ENCODE measurements at regions not wholly inside any gene's neighbourhood (a gene's known extent, or its start where the extent isn't known, plus 50 kb on each side); places are given as distances from the start of the nearest gene placed in this dataset.

DNA sequence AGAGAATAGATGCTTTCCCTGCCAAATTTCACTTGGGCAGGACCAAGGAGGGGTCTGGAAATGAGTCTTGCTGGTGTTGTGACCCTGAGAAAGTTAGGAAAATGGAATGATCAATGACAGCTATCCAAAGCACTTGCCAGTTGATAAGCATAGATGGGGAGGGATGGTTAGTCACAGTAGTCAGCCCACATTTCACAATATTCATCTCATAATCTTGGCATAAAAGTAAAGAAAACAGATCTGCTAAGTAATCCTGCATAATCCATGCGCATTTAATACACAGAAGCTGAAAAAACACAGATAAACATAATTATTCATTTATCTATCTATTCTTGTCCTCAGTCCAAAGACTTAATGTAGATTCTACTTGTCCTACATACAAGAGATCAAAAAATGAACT, 184.1 kb downstream of the ZIC4 start:
- no peak overlapping the region for H3K4me3 ChIP-seq (ENCODE audit: insufficient read depth, low read depth, low read length)
- no peak overlapping the region for H2BK120ac ChIP-seq (ENCODE audit: low read depth, low read length)
- no peak overlapping the region for H4K91ac ChIP-seq (ENCODE audit: insufficient read depth, low read depth, low read length)
- no peaks in the 10 kb centered on the region for H4K20me1 ChIP-seq (ENCODE audit: insufficient read depth, low read length)
- intact Hi-C loops (cut with micrococcal nuclease): no loop called here
- in situ Hi-C loops (cut with MboI; ENCODE audit: low sequenced_read_pairs): no loop called here
- ChIA-PET CTCF (no interaction called here), POLR2A (ENCODE audit: unreplicated experiment) (no interaction called here)
- no peak overlapping the region for H2AFZ ChIP-seq (replicated peaks; ENCODE audit: low read length, poor library complexity)
- no peak overlapping the region for H3K14ac ChIP-seq (replicated peaks; ENCODE audit: low read depth, low read length)
- dilution Hi-C loops (cut with HindIII; ENCODE audit: low sequenced_read_pairs, unreplicated experiment): no loop called here
- no peak overlapping the region for H2BK20ac ChIP-seq (ENCODE audit: low read depth, low read length)
- DNase-seq: peak; percentile 6
- H3K18ac ChIP-seq (ENCODE audit: low read depth, low read length): no peak overlapping the region
- H3K4ac ChIP-seq (ENCODE audit: low read depth, low read length): no peak overlapping the region
- TF ChIP-seq CEBPB (IDR thresholded peaks at IDR 0.05; ENCODE audit: low read depth, low read length): peak; percentile 30; the same call in 1 of the 2 replicates
- TF ChIP-seq RCOR1 (IDR thresholded peaks at IDR 0.05; ENCODE audit: insufficient replicate concordance, low read length): no peak
- H3K9me1 ChIP-seq (ENCODE audit: insufficient read depth, low read length): no peaks in the 10 kb centered on the region
- H4K5ac ChIP-seq (ENCODE audit: low read depth, low read length): no peak overlapping the region
- H3K36me3 ChIP-seq (ENCODE audit: control insufficient read depth, insufficient read depth, low read length): no peaks in the 10 kb centered on the region
- no peaks in the 10 kb centered on the region for H3K4me1 ChIP-seq (ENCODE audit: control insufficient read depth, insufficient read depth, low read length)
- no peak overlapping the region for H3K56ac ChIP-seq (ENCODE audit: extremely low read depth, insufficient read depth, low read length)
- no peaks in the 10 kb centered on the region for H3K9me3 ChIP-seq (ENCODE audit: control insufficient read depth, insufficient read depth, low read length)
- H2BK5ac ChIP-seq (ENCODE audit: low read depth, low read length, poor library complexity, severe bottlenecking): no peak overlapping the region
- H3K4me2 ChIP-seq (ENCODE audit: low read depth, low read length): no peak overlapping the region
- H3K27ac ChIP-seq (ENCODE audit: insufficient read depth, low read length): no peak overlapping the region
- BruUV-seq (replicated peaks): no TSS peak
- no peak for ATAC-seq (ENCODE audit: low read depth)
- WGBS, 2 experiments (ENCODE audit: extremely low coverage in 2 of 2, insufficient read length in 1 of 2): no CpG with 5 or more reads among the region's 1 CpG
- no peak overlapping the region for H2AK5ac ChIP-seq (ENCODE audit: low read depth, low read length)
- H2AK9ac ChIP-seq (replicated peaks; ENCODE audit: low read depth, low read length, poor library complexity): no peak overlapping the region
- no peaks in the 10 kb centered on the region; the same call in 1 of the 2 replicates for H3K27me3 ChIP-seq (ENCODE audit: control insufficient read depth, insufficient read depth, low read length)
- no peak overlapping the region for H4K8ac ChIP-seq (ENCODE audit: low read depth in 2 of 2, low read length in 2 of 2)
- no peak overlapping the region for H3K9ac ChIP-seq (ENCODE audit: low read depth, low read length)
- H3K23ac ChIP-seq (ENCODE audit: low read depth, low read length): no peak overlapping the region
- no peak overlapping the region for H2BK15ac ChIP-seq (ENCODE audit: low read depth, low read length)
- no peaks in the 10 kb centered on the region for H3K79me1 ChIP-seq (ENCODE audit: low read depth in 1 of 2, low read length in 2 of 2)
